ENCODE measurements at regions not wholly inside any gene's neighbourhood (a gene's known extent, or its start where the extent isn't known, plus 50 kb on each side); places are given as distances from the start of the nearest gene placed in this dataset.

DNA sequence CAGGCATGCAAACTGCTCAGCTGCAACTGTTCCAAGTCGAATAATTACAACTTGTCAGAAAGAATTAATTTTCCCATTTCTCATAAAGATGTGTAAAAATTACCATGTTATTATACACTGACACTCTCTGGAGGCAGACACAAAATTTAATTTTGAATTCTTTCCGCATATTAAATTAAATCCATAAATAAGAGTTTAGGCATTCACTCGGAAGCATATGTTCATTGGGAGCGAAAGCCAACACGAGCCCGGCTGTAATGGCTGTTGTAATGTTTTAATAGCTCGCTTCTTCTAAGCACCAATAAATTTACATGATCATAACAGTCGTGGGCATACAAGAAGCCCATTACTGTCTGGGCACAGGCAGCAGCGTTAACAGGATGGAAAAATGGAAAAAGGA is 189.6 kb upstream of the SOX5 start:
- Histone ChIP-seq H3K9me3 (ENCODE audit: control insufficient read depth, low read depth, low read length) (no peaks in the 10 kb centered on the region), H3K9me1 (ENCODE audit: control insufficient read depth, extremely low read depth, insufficient read depth, low read length) (no peaks in the 10 kb centered on the region), H2AFZ (ENCODE audit: control insufficient read depth, low read length) (no peak overlapping the region), H4K20me1 (ENCODE audit: control insufficient read depth, extremely low read depth, insufficient read depth, low read length) (no peaks in the 10 kb centered on the region), H3K4me2 (ENCODE audit: control insufficient read depth, extremely low read depth, insufficient read depth, low read depth, low read length) (no peak overlapping the region), H3K27me3 (ENCODE audit: control insufficient read depth, extremely low read depth, insufficient read depth, low read length) (no peaks in the 10 kb centered on the region), H3K4me3 (ENCODE audit: control insufficient read depth in 2 of 3, extremely low read depth in 1 of 3, insufficient read depth in 2 of 3, low read depth in 1 of 3, low read length in 3 of 3) (no peak overlapping the region), H3K9ac (ENCODE audit: control insufficient read depth, extremely low read depth, insufficient read depth, low read length) (no peak overlapping the region), H3K36me3 (ENCODE audit: control insufficient read depth in 2 of 2, extremely low read depth in 1 of 2, insufficient read depth in 2 of 2, low read length in 2 of 2) (no peaks in the 10 kb centered on the region), H3K4me1 (ENCODE audit: control insufficient read depth, extremely low read depth, insufficient read depth, low read length) (no peaks in the 10 kb centered on the region), H3K27ac (ENCODE audit: control insufficient read depth, insufficient read depth, low read length) (no peak overlapping the region), H3K79me2 (ENCODE audit: control insufficient read depth, insufficient read depth, low read length) (no peaks in the 10 kb centered on the region)
- no peak for FAIRE-seq
- dilution Hi-C loops (cut with MboI; ENCODE audit: extremely low pct_ligation_motif_present, low sequenced_read_pairs) = no loop called here
- no peak for TF ChIP-seq EZH2 (IDR thresholded peaks at IDR 0.05; ENCODE audit: low read length)
- no peak for DNase-seq (ENCODE audit: low read depth, low spot score)

DNA sequence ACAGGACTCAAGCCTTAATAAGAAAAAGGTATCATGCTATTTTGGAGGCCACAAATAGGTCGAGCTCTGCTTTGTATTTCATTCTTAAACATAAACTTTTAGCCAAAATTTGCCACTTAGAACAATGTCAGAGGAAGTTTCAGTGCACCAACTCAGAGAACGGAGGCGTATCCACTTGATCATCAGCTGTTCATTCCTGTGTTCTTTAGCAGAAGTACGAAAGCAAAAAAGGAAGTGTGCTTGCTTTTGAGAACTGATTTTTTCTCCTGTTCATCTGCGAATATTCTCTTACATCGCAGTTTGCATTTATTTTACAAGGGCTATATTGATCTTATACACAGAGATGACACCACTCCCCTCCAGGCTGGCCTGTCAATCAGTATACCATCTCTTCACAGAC is 188.6 kb upstream of the SOX5 start:
- no peaks in the 10 kb centered on the region for H3K27me3 ChIP-seq (ENCODE audit: control insufficient read depth, extremely low read depth, insufficient read depth, low read length)
- H3K4me3 ChIP-seq (ENCODE audit: control insufficient read depth in 2 of 3, extremely low read depth in 1 of 3, insufficient read depth in 2 of 3, low read depth in 1 of 3, low read length in 3 of 3) = no peak overlapping the region
- H3K36me3 ChIP-seq (ENCODE audit: control insufficient read depth in 2 of 2, extremely low read depth in 1 of 2, insufficient read depth in 2 of 2, low read length in 2 of 2) = no peaks in the 10 kb centered on the region
- TF ChIP-seq EZH2 (IDR thresholded peaks at IDR 0.05; ENCODE audit: low read length) = no peak
- no peak overlapping the region for H3K9ac ChIP-seq (ENCODE audit: control insufficient read depth, extremely low read depth, insufficient read depth, low read length)
- no peaks in the 10 kb centered on the region for H3K4me1 ChIP-seq (ENCODE audit: control insufficient read depth, extremely low read depth, insufficient read depth, low read length)
- H3K4me2 ChIP-seq (ENCODE audit: control insufficient read depth, extremely low read depth, insufficient read depth, low read depth, low read length) = no peak overlapping the region
- no peaks in the 10 kb centered on the region for H3K9me3 ChIP-seq (ENCODE audit: control insufficient read depth, low read depth, low read length)
- no peaks in the 10 kb centered on the region for H3K79me2 ChIP-seq (ENCODE audit: control insufficient read depth, insufficient read depth, low read length)
- dilution Hi-C loops (cut with MboI; ENCODE audit: extremely low pct_ligation_motif_present, low sequenced_read_pairs) = no loop called here
- no peaks in the 10 kb centered on the region for H3K9me1 ChIP-seq (ENCODE audit: control insufficient read depth, extremely low read depth, insufficient read depth, low read length)
- no peak overlapping the region for H3K27ac ChIP-seq (ENCODE audit: control insufficient read depth, insufficient read depth, low read length)
- no peaks in the 10 kb centered on the region for H4K20me1 ChIP-seq (ENCODE audit: control insufficient read depth, extremely low read depth, insufficient read depth, low read length)
- no peak overlapping the region for H2AFZ ChIP-seq (ENCODE audit: control insufficient read depth, low read length)
- FAIRE-seq (no peak), DNase-seq (ENCODE audit: low read depth, low spot score) (no peak)

DNA sequence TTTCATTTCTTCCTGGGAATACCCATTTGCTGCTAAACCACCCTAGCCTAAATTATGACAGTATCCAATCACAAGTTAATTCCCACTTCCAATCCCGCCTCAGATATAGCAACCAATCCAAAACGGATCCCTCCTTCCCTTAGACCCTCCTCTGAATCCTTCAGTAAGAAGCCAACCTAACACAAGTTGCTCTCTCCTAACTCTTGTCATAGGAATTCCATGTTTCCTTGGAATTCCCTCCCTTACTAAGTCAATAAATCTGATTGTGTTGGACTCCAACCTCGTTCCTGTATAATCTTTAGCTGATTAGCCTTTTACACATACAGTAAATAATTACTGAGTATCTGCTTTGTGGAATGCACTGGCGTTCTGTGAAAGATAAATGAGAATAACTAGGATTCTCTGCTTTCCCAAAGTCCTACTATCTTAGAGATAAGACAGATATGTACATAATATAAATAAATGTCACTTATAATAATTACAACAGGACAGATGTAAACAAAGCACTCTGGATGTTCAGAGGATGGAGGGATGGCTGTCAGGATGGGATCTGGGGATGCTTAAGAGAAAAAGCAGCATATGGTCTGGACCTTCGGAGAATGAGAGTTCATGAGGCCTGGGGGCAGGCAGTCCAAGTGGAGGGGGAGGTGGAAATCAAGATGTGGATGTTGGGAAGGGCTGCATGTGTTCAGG is 185.8 kb upstream of the SOX5 start:
- FAIRE-seq = no peak
- H2AFZ ChIP-seq (ENCODE audit: control insufficient read depth, low read length) = no peak overlapping the region

More for the DNA sequence above, 185.8 kb upstream of the SOX5 start:
- H3K4me3 ChIP-seq (ENCODE audit: control insufficient read depth in 2 of 3, extremely low read depth in 1 of 3, insufficient read depth in 2 of 3, low read depth in 1 of 3, low read length in 3 of 3) = no peak overlapping the region
- H3K27ac ChIP-seq (ENCODE audit: control insufficient read depth, insufficient read depth, low read length) = no peak overlapping the region
- H3K36me3 ChIP-seq (ENCODE audit: control insufficient read depth in 2 of 2, extremely low read depth in 1 of 2, insufficient read depth in 2 of 2, low read length in 2 of 2) = no peaks in the 10 kb centered on the region
- H4K20me1 ChIP-seq (ENCODE audit: control insufficient read depth, extremely low read depth, insufficient read depth, low read length) = no peaks in the 10 kb centered on the region
- no peaks in the 10 kb centered on the region for H3K79me2 ChIP-seq (ENCODE audit: control insufficient read depth, insufficient read depth, low read length)
- H3K27me3 ChIP-seq (ENCODE audit: control insufficient read depth, extremely low read depth, insufficient read depth, low read length) = no peaks in the 10 kb centered on the region
- dilution Hi-C loops (cut with MboI; ENCODE audit: extremely low pct_ligation_motif_present, low sequenced_read_pairs) = no loop called here
- H3K4me1 ChIP-seq (ENCODE audit: control insufficient read depth, extremely low read depth, insufficient read depth, low read length) = no peaks in the 10 kb centered on the region
- TF ChIP-seq EZH2 (IDR thresholded peaks at IDR 0.05; ENCODE audit: low read length) = no peak
- TF ChIP-seq CTCF (optimal IDR thresholded peaks at IDR 0.05 in 1 of 3, IDR thresholded peaks at IDR 0.05 in 1 of 3, conservative IDR thresholded peaks at IDR 0.05 in 1 of 3; ENCODE audit: extremely low read depth in 1 of 3, insufficient read depth in 2 of 3, low read length in 3 of 3) = no peak
- H3K9me3 ChIP-seq (ENCODE audit: control insufficient read depth, low read depth, low read length) = no peaks in the 10 kb centered on the region
- H3K4me2 ChIP-seq (ENCODE audit: control insufficient read depth, extremely low read depth, insufficient read depth, low read depth, low read length) = no peak overlapping the region
- DNase-seq (ENCODE audit: low read depth, low spot score) = no peak
- H3K9ac ChIP-seq (ENCODE audit: control insufficient read depth, extremely low read depth, insufficient read depth, low read length) = no peak overlapping the region
- H3K9me1 ChIP-seq (ENCODE audit: control insufficient read depth, extremely low read depth, insufficient read depth, low read length) = no peaks in the 10 kb centered on the region

Measured in keratinocyte (primary cell).